HG03575 (cell line): ENCODE measurements at regions not wholly inside any gene's neighbourhood (a gene's known extent, or its start where the extent isn't known, plus 50 kb on each side); places are given as distances from the start of the nearest gene placed in this dataset.

Experiments used
- ATAC-seq: cut with Tn5 transposase; IDR thresholded peaks from one replicate; pipeline ENCODE4 v1.9.1; 2021; ENCODE audit not compliant: unreplicated experiment, insufficient number of reproducible peaks, low FRiP score; ENCODE audit errors: extremely low read depth

- no peak for ATAC-seq
These were observed 330.4 kb downstream of the RFC3 start for GRCh38 chr13:34148359-34148758.

- no peak for ATAC-seq
These were observed 333.9 kb downstream of the RFC3 start for GRCh38 chr13:34151885-34152284.

- no peak for ATAC-seq
These were observed 334.5 kb downstream of the RFC3 start for GRCh38 chr13:34152409-34152808.

DNA sequence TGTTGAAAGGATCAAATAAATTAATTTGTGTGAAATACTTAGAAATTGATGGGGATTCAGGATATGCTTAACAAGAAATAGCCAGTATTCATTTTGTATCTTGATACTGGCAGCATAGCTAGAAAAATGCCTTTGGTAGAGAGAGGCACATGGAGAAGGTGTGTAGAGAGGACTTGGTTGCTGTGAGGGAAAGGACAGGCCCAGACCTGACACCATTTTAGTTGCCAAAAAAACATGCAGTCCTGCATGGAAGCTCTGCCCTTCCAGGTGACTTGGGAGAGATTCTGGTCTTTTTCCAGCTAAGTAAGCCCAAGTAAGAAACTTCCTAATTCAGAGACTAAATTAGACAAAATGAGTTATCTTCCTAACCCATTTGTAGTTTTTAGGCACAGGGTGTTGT lies 335.0 kb downstream of the RFC3 start:
- ATAC-seq, result no peak

DNA sequence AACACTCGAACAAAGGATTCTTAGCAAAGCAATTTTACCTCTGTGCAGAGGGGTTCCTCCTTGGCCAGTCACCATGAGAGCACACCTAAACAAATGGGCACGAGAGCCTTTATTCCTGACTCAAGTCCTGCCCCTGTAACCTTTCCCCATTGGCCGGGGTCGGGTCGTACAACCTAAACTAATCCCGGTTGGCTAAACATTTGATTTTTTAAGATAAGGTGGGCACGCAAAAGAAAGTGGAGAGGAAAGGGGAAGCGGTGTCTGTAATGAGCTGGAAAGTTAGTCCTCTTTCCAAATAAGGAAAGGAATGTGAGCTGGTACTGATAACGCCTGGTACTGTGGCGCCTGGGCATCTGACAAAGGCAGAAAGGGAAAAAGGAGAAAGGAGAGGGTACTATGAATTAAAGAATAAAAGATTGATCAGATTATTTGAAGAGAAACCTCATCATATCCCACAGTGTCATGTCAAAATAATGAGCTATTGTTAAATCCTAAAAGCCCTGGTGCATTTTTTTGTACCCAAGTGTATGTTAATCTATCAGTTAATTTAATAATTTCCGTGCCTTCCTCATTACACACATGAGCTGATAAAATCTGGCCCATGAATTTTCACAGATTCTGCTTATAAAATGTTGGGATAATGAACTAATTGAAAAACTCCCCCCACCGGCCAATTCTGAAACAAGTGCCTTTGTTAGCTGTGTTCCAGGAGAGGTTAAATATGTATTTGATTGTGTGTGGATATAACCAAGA lies 335.7 kb downstream of the RFC3 start:
- no peak for ATAC-seq

- no peak for ATAC-seq
These were observed 338.1 kb downstream of the RFC3 start for GRCh38 chr13:34155931-34156607.

- peak; percentile 99 for ATAC-seq
These were observed 339.0 kb downstream of the RFC3 start for GRCh38 chr13:34156841-34157365.

DNA sequence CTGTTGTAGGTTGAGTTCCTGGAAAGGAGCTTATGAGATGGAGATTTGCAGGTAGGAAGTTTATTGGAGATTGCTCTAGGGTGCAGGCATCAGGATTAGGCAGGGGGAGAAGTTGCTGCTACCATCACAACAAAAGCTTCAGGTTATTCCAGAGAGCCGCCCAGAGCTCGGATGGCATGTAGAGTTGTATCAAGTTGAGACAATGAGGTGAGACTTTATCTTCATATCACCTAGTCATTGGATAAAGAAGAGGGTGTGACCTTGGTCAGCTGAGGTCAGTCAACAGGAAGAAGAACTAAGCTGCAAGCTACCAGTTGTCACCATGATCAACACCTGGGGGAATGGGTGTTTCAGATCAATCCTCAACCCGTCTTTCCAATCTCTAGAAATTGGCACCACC lies 342.0 kb downstream of the RFC3 start:
- no peak for ATAC-seq

- ATAC-seq, result no peak
These were observed 344.1 kb downstream of the RFC3 start for GRCh38 chr13:34161931-34162543.

GRCh38 chr13:34162544-34162933 lies 344.6 kb downstream of the RFC3 start:
- ATAC-seq, result no peak

DNA sequence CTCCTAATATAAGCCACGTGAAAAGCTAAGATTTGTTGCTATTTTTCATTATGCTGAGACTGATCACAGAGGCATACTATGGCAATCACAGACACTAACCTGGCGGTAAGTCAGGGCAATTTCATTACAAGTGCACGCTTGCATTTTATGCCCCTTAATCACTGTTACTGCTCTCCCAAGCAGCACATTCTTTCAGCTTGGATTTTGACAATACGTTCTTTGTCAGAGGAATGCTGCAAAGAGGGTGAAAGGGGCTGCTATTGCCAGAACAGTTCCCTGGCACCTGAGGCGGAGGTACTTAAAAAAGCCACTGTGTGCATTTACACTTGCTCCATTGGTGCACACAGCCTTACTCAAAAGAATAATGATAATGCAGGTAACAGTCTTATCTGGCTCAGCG lies 346.6 kb downstream of the RFC3 start:
- ATAC-seq, result no peak

- ATAC-seq, result no peak
These were observed 347.2 kb downstream of the RFC3 start for GRCh38 chr13:34165158-34165557.

DNA sequence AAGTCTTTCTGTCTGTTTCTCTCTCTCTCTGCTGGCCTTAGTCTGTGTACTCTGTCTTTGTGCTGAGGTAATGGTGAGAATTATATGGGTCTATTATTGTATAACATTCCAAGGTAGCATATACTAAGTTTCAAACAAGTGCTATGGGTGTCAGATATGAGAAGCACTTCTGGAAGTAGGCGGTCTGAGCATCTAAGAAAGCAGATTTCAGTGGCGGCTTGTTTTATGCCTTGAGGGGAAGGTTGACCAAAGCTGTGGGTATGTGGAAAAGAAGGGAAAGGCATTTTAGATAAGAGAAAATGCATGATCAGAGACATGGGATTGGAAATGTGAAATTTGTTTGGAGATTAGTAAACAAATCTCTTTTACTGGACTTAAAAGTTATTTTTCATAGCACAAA lies 348.5 kb downstream of the RFC3 start:
- ATAC-seq, result no peak

DNA sequence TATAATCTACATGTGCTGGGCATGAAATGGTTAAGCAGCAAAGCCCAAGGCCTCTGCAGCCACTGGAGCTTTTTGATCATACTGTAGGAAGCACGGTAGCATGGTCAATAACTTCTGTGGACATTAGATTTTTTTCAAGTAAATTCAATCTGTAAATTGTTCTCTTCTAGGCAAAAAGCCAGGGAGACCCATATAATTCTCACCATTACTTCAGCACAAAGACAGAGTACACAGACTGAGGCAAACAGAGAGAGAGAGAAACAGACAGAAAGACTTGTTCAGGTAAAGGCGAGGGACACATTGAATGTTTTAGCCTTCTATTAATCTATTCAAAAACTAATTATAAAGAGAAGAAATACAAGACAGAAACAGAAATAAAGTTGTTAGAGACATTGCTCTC lies 349.4 kb downstream of the RFC3 start:
- ATAC-seq, result no peak

- ATAC-seq, result no peak
These were observed 354.1 kb downstream of the RFC3 start for GRCh38 chr13:34172048-34172447.

DNA sequence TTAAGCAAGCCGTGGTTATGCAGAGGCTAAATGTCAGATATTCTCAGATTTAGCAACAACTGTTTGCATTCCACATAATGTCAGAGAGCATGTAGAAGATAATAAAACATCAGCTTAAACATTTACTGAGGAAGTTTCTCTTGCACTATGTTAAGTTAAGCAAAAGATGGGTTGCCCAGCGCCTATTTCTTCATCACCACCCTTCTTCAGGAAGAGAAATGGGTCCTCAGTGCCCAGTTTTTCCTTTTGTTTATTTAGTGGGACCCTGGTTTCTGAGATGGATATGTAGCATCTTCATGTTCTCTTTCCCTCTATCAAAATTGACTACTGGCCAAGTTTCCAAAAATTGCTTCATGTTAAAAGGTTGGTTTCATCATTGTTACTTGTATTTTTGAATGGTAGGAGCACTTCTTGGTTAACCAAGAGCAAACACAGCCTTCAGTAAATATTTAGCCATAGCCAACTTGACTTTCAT lies 356.8 kb downstream of the RFC3 start:
- ATAC-seq, result no peak

DNA sequence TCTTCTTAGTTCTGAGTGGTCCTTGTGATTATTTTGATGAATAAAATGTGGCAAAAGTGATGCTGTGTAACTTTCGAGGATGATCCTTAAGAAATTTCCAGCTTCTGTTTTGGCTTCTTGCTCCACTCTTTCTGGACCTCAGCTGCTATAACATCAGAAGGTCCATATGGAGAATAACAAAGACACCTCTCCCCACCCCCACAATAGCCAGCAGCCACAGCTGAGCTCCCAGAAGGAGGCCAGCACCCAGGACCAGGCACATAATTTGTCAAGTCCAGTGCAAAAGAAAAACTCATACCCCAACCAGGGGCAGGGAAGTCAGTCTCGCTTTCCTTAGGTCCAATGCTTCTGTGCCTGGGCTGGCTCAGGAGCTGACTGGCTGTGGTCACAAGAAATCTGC lies 357.6 kb downstream of the RFC3 start:
- ATAC-seq, result no peak

DNA sequence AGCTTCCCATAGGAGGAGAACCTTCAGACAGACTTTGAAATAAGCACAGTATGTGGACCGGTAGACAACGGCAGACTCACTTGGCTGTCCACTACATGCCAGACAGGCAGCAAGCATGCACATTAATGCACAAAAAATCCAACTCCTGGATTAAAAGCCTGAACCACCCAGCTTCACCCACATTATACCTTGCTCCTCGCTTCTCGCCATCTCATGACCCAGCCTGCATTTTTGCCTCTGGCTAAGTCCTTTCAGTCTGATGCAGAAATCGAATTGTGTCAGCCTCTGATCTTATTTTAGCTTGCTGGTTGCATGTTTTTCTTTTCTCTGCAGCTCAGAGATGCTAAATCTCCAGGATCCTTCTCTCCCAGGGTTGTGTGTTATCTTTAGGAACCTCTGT lies 358.7 kb downstream of the RFC3 start:
- no peak for ATAC-seq

GRCh38 chr13:34179481-34179880 lies 361.5 kb downstream of the RFC3 start:
- ATAC-seq, result no peak

GRCh38 chr13:34179927-34180326 lies 362.0 kb downstream of the RFC3 start:
- no peak for ATAC-seq
